ENCODE measurements at regions not wholly inside any gene's neighbourhood (a gene's known extent, or its start where the extent isn't known, plus 50 kb on each side); places are given as distances from the start of the nearest gene placed in this dataset.

GRCh38 chr3:150300388-150300787, 107.7 kb upstream of the TSC22D2 start:
- in situ Hi-C loops (cut with MboI; ENCODE audit: low sequenced_read_pairs, unreplicated experiment): no loop called here
- no peak for TF ChIP-seq CTCF (IDR thresholded peaks at IDR 0.05; ENCODE audit: borderline replicate concordance, control extremely low read depth, extremely low read depth, insufficient read depth, missing control alignments)
- no peak for DNase-seq (ENCODE audit: low spot score)

GRCh38 chr3:150299201-150299600, 108.9 kb upstream of the TSC22D2 start:
- TF ChIP-seq CTCF (IDR thresholded peaks at IDR 0.05; ENCODE audit: borderline replicate concordance, control extremely low read depth, extremely low read depth, insufficient read depth, missing control alignments): no peak
- in situ Hi-C loops (cut with MboI; ENCODE audit: low sequenced_read_pairs, unreplicated experiment): no loop called here
- DNase-seq (ENCODE audit: low spot score): no peak

- in situ Hi-C loops (cut with MboI; ENCODE audit: low sequenced_read_pairs, unreplicated experiment): no loop called here
- TF ChIP-seq CTCF (IDR thresholded peaks at IDR 0.05; ENCODE audit: borderline replicate concordance, control extremely low read depth, extremely low read depth, insufficient read depth, missing control alignments): no peak
- DNase-seq (ENCODE audit: low spot score): no peak
Observed at GRCh38 chr3:150296966-150297365, 111.1 kb upstream of the TSC22D2 start.

- no peak for DNase-seq (ENCODE audit: low spot score)
- TF ChIP-seq CTCF (IDR thresholded peaks at IDR 0.05; ENCODE audit: borderline replicate concordance, control extremely low read depth, extremely low read depth, insufficient read depth, missing control alignments): no peak
- in situ Hi-C loops (cut with MboI; ENCODE audit: low sequenced_read_pairs, unreplicated experiment): no loop called here
Observed at GRCh38 chr3:150296123-150296735, 111.9 kb upstream of the TSC22D2 start.

- DNase-seq (ENCODE audit: low spot score): no peak
- in situ Hi-C loops (cut with MboI; ENCODE audit: low sequenced_read_pairs, unreplicated experiment): no loop called here
- TF ChIP-seq CTCF (IDR thresholded peaks at IDR 0.05; ENCODE audit: borderline replicate concordance, control extremely low read depth, extremely low read depth, insufficient read depth, missing control alignments): no peak
Observed at GRCh38 chr3:150293401-150294001, 114.6 kb upstream of the TSC22D2 start.

- DNase-seq (ENCODE audit: low spot score): no peak
- in situ Hi-C loops (cut with MboI; ENCODE audit: low sequenced_read_pairs, unreplicated experiment): no loop called here
- no peak for TF ChIP-seq CTCF (IDR thresholded peaks at IDR 0.05; ENCODE audit: borderline replicate concordance, control extremely low read depth, extremely low read depth, insufficient read depth, missing control alignments)
Observed at GRCh38 chr3:150292891-150293290, 115.2 kb upstream of the TSC22D2 start.

All from GM13976 (cell line).